NCI-H526 treated with DMSO at 0.1 percent for 48 hours (cell line): ENCODE measurements at regions not wholly inside any gene's neighbourhood (a gene's known extent, or its start where the extent isn't known, plus 50 kb on each side); places are given as distances from the start of the nearest gene placed in this dataset.
"Not testable (repeated sequence)": the region's sequence is repeated elsewhere in the genome, so short reads cannot be mapped to it uniquely, and the experiment has no call there.

Source experiments
- DNase-seq: peaks from one replicate; lab custom pipeline; 2025; lab: John Stamatoyannopoulos, UW

DNA sequence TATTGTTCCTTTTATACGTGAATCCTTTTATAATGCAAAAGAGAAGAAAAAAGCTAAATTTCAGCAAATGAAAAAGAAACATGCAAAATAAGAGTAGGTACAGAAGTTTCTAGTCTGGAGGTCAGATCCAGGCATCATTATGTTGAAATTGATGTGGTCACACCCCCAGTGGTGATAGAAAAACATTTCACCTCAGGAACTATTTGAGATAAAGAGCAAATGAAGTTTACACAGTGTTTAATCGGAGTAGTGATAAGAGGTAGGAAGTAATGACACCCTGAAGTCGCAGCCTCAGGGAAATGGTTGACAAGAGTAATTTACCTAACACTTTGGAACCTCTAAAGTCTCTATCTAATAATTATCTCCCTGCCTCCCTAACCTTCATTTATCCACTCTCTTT lies 536.0 kb upstream of the STEAP1 start:
- DNase-seq, result no peak

DNA sequence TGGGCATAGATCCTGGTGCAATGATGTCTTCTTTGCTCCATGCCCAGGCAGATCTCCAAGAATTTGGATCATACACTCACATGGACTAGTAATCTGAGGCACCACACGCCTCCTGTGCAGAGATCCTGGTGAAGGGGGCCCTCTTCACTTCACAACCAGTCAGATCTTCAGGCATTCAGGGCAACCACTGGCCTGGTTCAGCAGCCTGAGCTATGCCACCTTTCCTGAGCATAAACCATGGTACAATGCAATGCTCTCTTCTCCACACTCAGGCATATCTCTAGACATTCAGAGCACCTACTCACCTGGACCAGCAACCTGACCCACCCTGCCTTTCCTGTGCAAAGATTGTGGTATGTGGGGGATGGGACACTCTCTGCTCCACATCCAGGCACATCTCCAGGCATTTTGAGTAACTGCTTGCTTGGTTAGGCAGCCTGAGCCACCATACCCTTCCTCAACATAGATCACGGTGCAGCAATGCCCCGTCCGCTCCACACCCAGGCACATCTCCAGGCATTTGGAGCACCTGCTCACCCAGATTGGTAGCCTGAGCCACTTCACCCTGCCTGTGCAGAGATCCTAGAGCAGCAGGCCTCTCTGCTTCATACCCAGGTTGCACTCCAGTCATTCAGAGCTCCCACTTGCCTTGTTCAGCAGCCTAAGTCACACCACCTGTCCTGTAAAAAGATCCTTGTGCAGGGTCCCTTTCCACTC lies 532.2 kb upstream of the STEAP1 start:
- no peak for DNase-seq

DNA sequence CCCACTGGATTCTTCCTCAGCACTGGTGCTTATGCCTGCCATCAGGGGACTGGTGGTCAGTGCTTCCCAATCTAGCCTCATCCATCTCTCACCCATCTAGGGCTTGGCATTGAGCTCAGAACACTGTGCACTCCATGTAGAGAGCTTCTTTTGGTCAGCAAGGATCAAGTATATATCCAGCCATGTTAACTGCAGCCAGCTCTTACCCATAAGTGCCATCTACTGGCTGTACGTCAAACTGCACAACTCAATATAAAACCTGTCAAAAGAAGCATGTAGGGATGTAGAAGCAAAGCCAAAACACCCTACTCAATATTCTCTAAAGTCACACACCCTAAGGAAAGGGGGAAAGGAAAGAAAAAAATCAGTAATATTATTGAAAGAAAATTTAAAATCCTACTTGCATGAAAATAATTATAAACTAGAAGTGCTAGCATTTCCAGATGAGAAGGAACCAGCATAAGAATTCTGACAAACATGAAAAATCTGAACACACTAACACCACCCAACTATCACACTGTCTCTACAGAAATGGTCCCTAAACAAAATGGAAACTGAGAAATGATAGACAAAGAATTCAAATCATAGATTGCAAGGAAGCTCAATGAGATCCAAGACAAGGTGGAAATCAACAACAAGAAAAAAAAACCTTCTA lies 531.1 kb upstream of the STEAP1 start:
- DNase-seq, result peak; percentile 63

DNA sequence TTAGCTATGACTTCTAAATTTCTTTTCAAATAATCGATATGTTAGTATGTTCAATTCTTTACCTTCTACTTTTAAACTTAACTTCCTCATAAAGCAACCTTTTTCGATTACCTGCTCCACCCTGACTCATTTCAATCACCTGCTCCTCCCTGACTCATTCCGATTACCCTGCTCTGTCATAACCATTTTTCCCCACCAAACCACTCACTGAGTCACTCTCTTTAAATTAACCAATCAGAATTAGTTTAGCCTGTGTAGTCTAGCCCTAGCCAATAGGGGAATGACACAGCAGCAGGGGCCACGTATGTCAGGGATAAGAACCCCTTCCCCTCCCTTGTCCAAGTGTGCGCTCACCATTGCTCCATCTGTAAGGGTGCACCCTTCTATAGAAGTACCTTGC lies 530.1 kb upstream of the STEAP1 start:
- not testable (repeated sequence) for DNase-seq

DNA sequence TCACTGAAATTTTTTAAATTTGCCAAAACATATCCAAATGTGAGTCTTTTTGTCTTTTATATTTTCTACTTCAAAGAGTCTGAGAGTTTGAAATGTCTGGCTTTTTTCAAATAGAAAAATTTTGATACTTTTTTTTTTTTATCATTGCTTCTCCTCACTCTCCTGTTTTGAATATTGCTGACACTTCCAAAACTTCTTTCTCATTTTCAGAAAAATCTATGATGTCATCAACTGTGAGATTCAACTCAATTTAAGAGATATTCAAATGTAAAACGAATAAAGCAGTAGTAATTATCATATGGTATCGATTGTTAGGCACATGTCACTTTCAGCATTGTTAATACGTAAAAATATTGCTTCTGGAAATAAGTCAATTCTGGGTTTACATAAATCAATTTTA lies 505.8 kb upstream of the STEAP1 start:
- no peak for DNase-seq

DNA sequence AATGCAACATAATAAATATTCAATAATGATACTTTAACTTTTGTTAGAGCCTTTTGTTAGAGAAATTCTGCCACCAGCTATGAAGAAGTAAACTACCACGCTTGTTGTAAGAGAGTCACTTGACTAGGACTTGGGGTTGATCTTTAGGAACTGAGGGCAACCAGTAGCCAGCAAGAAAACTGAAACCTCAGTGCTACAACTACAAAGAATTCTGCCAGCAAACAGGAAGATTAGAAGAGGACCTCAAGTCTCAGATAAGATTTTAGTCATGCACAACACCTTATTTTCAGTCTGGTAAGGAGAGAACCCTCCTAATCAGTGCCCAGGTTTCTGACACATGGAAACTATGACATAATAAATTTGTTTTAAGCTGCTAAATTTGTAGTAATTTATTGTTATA lies 498.3 kb upstream of the STEAP1 start:
- no peak for DNase-seq

DNA sequence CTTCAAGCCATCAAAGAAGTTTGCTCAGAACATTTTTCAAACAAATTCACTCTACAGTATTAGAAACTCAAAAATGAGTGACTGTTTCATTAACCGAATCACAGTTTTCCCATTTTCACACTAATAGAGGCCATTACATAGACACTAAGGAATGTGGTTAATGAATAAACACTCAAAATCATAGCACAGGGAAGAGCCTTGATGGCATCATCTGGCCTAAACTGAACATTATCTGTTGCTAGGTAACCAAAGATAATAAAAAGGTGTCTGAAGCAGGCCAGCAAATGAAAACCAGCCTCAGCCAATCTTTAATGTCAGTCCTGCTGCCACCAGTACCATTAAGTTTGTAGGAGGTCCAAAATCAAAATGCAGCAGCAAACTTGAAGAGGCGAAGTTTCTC lies 492.4 kb upstream of the STEAP1 start:
- DNase-seq, result no peak

DNA sequence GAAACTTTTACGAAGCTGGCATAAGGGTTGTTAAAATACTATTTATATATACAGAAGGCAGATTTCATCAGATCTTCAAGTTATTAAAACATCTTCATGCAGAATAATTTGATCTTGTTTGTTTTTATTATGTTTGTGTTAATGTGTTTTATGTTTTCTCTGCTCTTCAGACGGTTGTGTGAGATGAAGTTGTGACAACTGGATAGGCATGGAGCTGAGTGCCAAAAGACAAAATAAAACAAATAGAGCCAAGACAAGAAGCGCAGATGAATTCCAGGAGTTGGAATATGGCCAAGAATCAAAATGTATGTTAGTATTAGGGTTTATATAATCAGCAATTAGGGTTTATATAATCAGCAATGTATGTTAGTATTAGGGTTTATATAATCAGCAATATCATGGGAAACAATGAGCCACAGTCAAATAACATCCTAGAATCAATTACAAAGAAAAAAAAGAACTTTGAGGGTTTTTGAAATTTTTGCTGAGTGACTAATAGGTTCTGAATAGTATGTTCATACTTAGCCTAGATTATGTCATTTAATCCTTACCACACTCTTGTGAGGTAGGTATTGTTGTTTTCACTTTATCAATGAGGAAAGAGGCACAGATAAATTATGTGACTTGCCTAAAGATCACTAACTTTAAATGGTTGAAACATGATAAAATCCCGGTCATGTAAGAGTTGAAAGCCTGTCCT lies 488.0 kb upstream of the STEAP1 start:
- DNase-seq, result no peak

DNA sequence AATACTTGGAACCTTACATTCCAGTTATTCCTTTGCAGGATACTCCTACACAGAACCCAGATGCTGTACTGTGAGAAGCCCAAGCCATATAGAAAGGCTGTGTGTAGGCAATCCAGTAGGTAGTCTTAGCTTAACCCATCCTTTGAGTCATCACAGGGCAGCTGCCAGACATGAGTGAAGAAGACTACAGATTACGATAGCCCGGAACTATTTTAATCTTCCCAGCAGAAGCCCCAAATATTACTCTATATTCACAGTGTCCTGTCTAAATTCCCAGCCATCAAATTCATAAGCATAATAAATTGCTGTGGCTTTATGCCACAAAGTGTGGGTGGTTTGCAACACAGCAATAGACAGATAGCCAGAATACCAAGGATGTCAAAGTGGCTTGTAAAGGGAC lies 474.1 kb upstream of the STEAP1 start:
- DNase-seq, result no peak

DNA sequence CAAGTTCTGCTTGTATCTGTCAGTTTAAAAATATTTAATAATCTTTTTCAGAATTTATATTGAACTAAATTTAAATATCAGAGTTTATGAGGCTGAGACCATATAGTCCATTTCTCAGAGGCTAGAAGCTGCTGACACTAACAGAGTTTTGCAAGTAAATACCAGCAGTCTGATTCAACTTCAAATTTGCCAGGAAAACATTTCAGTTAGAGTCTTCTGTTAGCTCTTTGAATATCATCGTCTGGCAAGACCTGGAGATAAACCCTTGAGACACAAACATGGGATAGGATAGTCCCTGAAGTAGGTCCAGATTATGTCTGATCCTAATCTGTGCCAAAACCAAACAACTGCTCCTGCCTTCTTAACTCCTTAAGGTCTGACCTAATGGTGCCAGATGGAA lies 472.8 kb upstream of the STEAP1 start:
- DNase-seq, result no peak

DNA sequence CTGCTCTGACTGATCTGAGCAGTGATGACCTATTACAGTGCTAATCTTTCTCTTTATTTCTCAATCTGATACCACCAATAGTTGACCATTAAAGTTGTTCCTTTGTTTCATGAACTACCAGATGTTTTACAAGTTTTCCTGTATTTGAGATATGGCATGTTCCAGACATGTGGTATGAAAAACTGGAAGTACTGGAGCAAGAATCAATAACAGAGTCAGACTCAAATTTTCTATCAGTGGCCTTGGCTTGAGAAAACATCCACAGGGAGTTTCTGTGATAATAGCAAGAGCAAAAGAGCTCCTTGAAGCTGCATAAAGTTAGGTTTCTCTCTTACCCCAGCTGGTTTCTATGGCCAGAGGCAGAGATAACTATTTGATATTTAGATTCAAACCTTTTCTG lies 469.0 kb upstream of the STEAP1 start:
- DNase-seq, result no peak

DNA sequence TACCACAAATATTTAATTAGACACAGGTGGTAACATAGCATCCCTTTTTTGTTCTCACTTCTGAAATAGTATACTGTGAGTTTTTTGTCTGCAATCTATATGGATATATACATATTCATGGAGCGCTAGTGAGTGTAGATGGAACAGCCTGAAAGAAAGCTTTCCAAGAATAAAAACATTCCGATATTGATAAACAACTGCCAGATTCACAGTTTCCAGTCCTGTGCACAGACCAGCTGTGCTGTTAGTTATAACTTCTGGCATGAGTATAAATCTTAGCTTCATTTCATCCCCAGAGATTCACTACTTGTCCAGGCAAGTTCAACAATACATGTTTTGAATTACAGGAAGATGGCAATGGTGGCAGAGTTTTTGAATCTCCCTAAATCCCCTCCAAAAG lies 467.1 kb upstream of the STEAP1 start:
- no peak for DNase-seq

DNA sequence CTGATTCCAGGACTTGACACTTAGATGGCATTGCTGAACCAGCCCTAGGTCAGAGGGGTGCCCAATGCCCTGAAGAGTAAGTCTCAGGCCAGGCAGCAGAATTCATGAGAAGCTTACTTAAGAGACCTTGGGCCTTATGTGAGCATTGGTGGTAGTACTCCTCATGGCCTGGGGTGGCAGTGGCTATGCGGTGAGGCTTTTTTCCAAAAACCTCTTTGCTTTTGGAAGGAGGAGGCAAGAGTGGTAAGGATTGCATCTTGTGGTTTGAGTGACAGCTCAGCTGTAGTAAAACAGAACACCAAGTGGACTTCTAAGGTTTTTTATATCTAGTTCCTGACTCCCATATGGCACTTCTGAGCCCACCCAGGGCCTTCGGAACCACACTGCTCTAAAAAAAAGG lies 459.0 kb upstream of the STEAP1 start:
- DNase-seq, result no peak

DNA sequence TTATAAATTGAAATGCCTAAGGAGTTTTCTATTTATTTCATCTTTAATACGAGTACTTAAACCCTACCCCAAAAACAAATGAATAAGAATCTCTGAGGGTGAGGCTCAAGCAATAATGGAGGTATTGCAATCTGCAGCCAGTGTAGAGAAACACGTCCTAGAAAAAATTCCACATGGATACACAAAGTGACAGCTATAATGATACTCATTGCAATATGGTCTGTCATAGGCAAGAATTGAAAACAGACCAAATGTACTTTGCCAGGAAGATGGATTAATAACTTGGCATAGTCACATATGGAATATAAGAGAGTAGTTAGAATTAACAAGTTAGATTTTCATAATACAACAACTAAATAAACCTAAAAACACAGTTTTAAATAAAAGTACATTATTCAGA lies 440.1 kb upstream of the STEAP1 start:
- DNase-seq, result no peak

DNA sequence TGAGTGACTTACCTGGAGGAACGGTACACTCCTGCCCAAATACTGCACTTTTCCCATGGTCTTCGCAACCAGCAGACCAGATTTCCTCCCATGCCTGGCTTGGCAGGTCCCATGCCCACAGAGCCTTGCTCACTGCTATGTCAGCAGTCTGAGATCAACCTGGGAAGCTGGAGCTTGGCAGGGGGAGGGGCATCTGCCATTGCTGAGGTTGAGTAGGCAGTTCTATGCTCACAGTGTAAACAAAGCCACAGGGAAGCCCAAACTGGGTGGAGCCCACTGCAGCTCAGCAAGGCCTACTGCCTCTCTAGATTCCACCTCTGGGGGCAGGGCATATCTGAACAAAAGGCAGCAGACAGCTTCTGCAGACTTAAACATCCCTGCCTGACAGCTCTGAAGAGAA lies 435.3 kb upstream of the STEAP1 start:
- peak; percentile 30 for DNase-seq

DNA sequence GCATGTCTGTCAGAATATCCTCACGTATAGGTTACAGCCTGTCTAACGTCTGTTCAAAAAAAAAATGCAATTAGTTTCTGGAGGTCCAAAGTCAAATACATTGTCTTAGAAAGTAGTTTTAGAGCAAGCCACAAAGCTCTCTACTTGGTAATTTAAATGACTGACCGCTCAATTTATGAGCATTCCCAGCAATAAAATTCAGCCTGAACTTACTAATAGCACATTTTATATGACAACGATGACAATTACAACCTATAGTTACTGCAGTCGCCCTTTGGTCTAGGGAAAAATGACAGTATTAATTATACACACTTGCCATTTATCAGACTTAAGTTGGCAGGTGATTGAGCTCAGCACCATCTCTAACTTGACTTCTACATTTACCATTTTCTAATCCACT lies 425.8 kb upstream of the STEAP1 start:
- DNase-seq, result no peak

DNA sequence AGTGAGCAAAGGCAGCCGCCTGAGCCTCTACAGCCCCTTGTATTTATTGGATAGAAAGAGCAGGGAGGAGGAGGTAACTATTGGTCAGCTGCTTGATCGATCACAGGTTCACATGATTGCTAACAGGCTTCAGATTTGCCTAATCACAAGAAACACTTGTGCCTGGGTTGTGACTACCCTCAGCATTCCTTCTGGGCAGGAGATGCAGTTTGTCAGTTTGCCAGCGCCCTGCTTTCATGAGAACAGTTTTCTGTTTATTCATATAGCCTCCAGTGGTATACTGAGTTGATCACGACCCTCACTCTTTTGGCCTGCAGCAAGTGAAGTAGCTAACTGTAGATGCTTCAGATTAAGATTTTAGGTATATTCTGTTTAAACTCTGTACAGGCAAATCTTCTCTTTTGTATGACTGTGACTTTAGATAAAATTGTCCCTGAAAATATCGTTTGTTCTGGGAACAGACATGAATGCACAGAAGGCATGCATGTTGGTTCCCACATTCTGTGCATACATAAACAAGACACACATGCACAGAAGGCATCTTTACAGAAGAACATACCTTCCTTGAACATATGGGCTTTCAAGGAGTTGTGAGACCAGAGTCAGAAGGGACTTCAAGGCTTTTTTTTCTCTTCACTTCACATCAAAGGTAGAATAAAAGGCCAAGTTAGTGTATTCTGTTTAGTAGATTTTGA lies 422.4 kb upstream of the STEAP1 start:
- no peak for DNase-seq

DNA sequence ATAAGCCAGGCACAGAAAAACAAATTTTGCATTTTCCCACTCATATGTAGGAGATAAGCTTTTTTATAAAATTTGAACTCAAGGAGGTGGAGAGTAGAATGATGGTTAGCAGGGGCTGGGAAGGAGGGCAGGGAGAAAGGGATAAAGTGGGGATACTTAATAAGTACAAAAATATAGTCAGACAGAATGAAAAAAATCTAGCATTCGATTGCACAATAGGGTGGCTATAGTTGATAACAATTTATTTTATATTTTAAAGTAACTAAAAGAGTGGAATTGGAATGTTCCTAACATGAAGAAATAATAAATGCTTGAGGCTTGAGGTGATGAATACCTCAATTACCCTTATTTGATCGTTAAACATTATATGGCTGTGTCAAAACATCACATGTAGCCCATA lies 415.7 kb upstream of the STEAP1 start:
- DNase-seq, result no peak

DNA sequence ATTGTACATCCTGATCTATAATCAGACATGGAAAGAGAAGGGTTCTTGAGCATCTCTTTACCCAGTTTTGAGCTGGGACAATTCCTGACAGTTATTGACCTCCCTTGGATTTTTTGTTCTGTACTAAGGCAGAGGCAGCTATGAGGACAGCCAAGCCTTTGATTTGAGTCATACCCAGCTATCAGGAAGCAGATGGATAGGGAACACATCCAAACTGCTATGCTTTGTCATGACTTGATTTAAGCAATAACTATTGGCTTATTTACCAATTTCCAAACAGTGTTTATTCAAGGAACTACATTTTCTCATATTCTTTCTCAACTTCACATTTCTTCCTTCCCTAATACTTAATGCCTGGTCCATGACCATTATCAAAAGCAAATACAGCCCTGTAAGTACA lies 396.4 kb upstream of the STEAP1 start:
- no peak for DNase-seq

DNA sequence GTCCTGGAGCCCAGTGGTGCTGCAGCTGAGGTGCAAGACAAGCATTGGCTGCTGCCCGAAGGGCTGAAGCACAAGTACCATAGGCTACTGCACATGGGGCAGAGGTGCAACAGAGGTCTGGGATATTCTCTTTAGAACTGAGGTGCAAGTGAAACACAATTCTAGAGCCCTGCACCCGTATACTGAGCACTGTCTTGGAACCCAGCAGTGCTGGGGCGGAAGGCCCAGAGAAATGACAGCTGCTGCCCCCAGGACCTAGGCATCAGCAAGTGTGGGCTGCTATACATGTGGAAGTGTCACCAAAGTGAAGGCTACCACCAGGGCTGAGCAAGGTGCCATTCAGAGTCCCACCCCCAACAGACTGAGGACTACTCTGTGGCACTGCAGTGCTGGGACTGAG lies 393.6 kb upstream of the STEAP1 start:
- DNase-seq, result no peak

DNA sequence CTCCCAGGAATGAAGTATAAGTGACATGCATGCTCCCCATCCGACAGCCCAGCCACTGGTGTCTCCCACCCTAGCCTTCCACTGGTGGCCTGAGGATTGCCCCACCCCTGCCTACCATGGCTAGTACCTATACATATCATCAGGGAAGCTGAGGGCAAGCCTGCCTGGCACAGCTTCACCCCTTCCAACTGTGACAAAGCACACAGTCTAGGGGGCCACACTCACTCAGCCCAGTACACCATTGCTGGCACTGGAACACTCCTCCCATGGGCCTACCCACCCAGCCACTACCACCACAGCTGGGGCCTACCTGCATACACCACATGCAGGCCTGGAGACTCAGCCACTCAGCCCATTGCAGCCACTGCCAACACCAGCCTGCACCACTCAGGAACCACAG lies 393.1 kb upstream of the STEAP1 start:
- no peak for DNase-seq

DNA sequence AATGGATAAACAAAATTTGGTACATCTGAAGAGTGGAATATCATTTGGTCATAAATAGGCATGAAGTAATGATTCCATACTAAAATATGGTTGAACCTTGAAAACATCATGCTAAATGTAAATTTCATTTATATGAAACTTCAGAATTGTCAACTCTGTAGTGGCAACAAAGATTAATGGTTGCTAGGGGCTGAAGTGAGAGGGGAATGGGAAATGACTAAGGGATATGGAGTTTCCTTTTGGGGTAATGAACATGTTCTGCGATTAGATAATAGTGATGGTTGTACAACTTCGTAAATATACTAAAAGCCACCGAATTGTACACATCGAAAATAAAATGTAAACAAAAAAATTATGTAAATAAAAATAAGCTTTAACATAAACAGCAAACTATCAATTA lies 384.1 kb upstream of the STEAP1 start:
- no peak for DNase-seq
